IMR-90 (cell line): ENCODE measurements at regions not wholly inside any gene's neighbourhood (a gene's known extent, or its start where the extent isn't known, plus 50 kb on each side); places are given as distances from the start of the nearest gene placed in this dataset.

Source experiments
- ATAC-seq: fragments of 200-7000 bp; cut with Tn5 transposase; 2 replicates; pipeline ENCODE4 v1.9.1; 2020; ENCODE audit warnings: low read depth, mild to moderate bottlenecking, moderate library complexity
- BruUV-seq: library from RNA; stranded (reverse); fragments of 400-500 nt; replicated peaks from 2 replicates; lab custom pipeline; 2021; lab: Mats Ljungman, UMichigan
- CTCF ChIA-PET: fragments of 300-600 bp; formaldehyde crosslinking; extraction: SDS; loops from one replicate; lab custom pipeline; 2021; ENCODE audit warnings: antibody characterized with exemption; lab: Yijun Ruan, JAX
- POLR2A ChIA-PET: fragments of 300-600 bp; sonication (Branson Sonifier 250); formaldehyde crosslinking; loops from one replicate; lab custom pipeline; 2022; ENCODE audit warnings: antibody characterized with exemption; ENCODE audit not compliant: unreplicated experiment; lab: Charles Lee
- DNase-seq: peaks from one replicate; pipeline ENCODE4 v3.0.0; 2013
- H2AFZ ChIP-seq: replicated peaks from 2 replicates; pipeline ENCODE3; 2013; ENCODE audit warnings: low read length, mild to moderate bottlenecking; ENCODE audit not compliant: poor library complexity
- H2AK5ac ChIP-seq: 2 replicates; pipeline ENCODE4 v1.6.1; 2013; ENCODE audit warnings: low read depth, low read length, inconsistent platforms
- H2AK9ac ChIP-seq: replicated peaks from 2 replicates; pipeline ENCODE3; 2013; ENCODE audit warnings: mild to moderate bottlenecking, low read depth, low read length, moderate library complexity; ENCODE audit not compliant: poor library complexity
- H2BK120ac ChIP-seq: 2 replicates; pipeline ENCODE4 v1.6.1; 2013; ENCODE audit warnings: low read depth, low read length, inconsistent platforms
- H2BK15ac ChIP-seq: 3 replicates; pipeline ENCODE4 v1.6.1; 2013; ENCODE audit warnings: low read depth, low read length, inconsistent platforms
- H2BK20ac ChIP-seq: 2 replicates; pipeline ENCODE4 v1.6.1; 2013; ENCODE audit warnings: low read depth, mild to moderate bottlenecking, inconsistent platforms, low read length, moderate library complexity
- H2BK5ac ChIP-seq: 2 replicates; pipeline ENCODE4 v1.6.1; 2013; ENCODE audit warnings: mild to moderate bottlenecking, low read depth, low read length, inconsistent platforms; ENCODE audit not compliant: poor library complexity, severe bottlenecking
- H3K14ac ChIP-seq: replicated peaks from 2 replicates; pipeline ENCODE4 v1.6.1; 2013; ENCODE audit warnings: low read depth, low read length, inconsistent platforms
- H3K18ac ChIP-seq: 2 replicates; pipeline ENCODE4 v1.6.1; 2013; ENCODE audit warnings: low read depth, low read length, control low read depth
- H3K23ac ChIP-seq: 2 replicates; pipeline ENCODE4 v1.6.1; 2013; ENCODE audit warnings: low read depth, low read length, inconsistent platforms
- H3K27ac ChIP-seq: 2 replicates; pipeline ENCODE4 v1.5.1; 2013; ENCODE audit warnings: mild to moderate bottlenecking, control low read depth, low read length; ENCODE audit not compliant: insufficient read depth
- H3K27me3 ChIP-seq: 2 replicates; pipeline ENCODE4 v1.6.1; 2013; ENCODE audit warnings: low read length; ENCODE audit not compliant: control insufficient read depth, insufficient read depth
- H3K36me3 ChIP-seq: 2 replicates; pipeline ENCODE4 v1.6.1; 2013; ENCODE audit warnings: low read length, mixed read lengths; ENCODE audit not compliant: control insufficient read depth, insufficient read depth
- H3K4ac ChIP-seq: 2 replicates; pipeline ENCODE4 v1.6.1; 2013; ENCODE audit warnings: low read depth, low read length, inconsistent platforms
- H3K4me1 ChIP-seq: 2 replicates; pipeline ENCODE4 v1.6.1; 2013; ENCODE audit warnings: low read length, mixed read lengths; ENCODE audit not compliant: control insufficient read depth, insufficient read depth
- H3K4me2 ChIP-seq: 2 replicates; pipeline ENCODE4 v1.6.1; 2013; ENCODE audit warnings: low read depth, mild to moderate bottlenecking, control low read depth, low read length, moderate library complexity
- H3K4me3 ChIP-seq: 2 replicates; pipeline ENCODE4 v1.5.1; 2013; ENCODE audit warnings: low read depth, mild to moderate bottlenecking, control low read depth, low read length, moderate library complexity; ENCODE audit not compliant: insufficient read depth
- H3K56ac ChIP-seq: 2 replicates; pipeline ENCODE4 v1.6.1; 2013; ENCODE audit warnings: low read length, inconsistent platforms; ENCODE audit not compliant: insufficient read depth; ENCODE audit errors: extremely low read depth
- H3K79me1 ChIP-seq, 2 experiments: 2 replicates each; pipeline ENCODE4 v1.6.1; 2013; ENCODE audit warnings: low read length in 2 of 2, inconsistent platforms in 1 of 2, low read depth in 1 of 2
- H3K9ac ChIP-seq: 2 replicates; pipeline ENCODE4 v1.6.1; 2013; ENCODE audit warnings: low read depth, low read length, control low read depth
- H3K9me1 ChIP-seq: 2 replicates; pipeline ENCODE4 v1.6.1; 2013; ENCODE audit warnings: low read length, inconsistent platforms; ENCODE audit not compliant: insufficient read depth
- H3K9me3 ChIP-seq: 2 replicates; pipeline ENCODE4 v1.6.1; 2013; ENCODE audit warnings: low read length; ENCODE audit not compliant: control insufficient read depth, insufficient read depth
- H4K20me1 ChIP-seq: 2 replicates; pipeline ENCODE4 v1.6.1; 2013; ENCODE audit warnings: low read length, inconsistent platforms; ENCODE audit not compliant: insufficient read depth
- H4K5ac ChIP-seq: 2 replicates; pipeline ENCODE4 v1.6.1; 2013; ENCODE audit warnings: mild to moderate bottlenecking, low read depth, low read length, control low read depth
- H4K8ac ChIP-seq, 2 experiments: 2 replicates each; pipeline ENCODE4 v1.6.1; 2013; ENCODE audit warnings: low read depth in 2 of 2, low read length in 2 of 2, control low read depth in 1 of 2, inconsistent platforms in 1 of 2
- H4K91ac ChIP-seq: 2 replicates; pipeline ENCODE4 v1.6.1; 2013; ENCODE audit warnings: low read depth, low read length, inconsistent platforms; ENCODE audit not compliant: insufficient read depth
- BHLHE40 ChIP-seq: fragments of 150-350 bp; IDR thresholded peaks from 2 replicates; pipeline ENCODE4 v1.6.1; 2016; ENCODE audit warnings: mild to moderate bottlenecking, low read depth, low read length
- CEBPB ChIP-seq: IDR thresholded peaks from 2 replicates; pipeline ENCODE4 v1.6.1; 2012; ENCODE audit warnings: low read depth, low read length, improper control_type of control experiment
- CHD1 ChIP-seq: IDR thresholded peaks from 2 replicates; pipeline ENCODE4 v1.6.1; 2012; ENCODE audit warnings: low read depth, low read length, improper control_type of control experiment
- CTCF ChIP-seq: conservative IDR thresholded peaks from 2 replicates; pipeline ENCODE4 v1.5.1; 2012; ENCODE audit warnings: mild to moderate bottlenecking, low read depth, low read length, improper control_type of control experiment
- ELK1 ChIP-seq: fragments of 150-350 bp; IDR thresholded peaks from 2 replicates; pipeline ENCODE4 v1.6.1; 2016; ENCODE audit warnings: low read depth, mild to moderate bottlenecking, low read length, moderate library complexity, borderline replicate concordance
- FOS ChIP-seq: fragments of 150-350 bp; IDR thresholded peaks from 2 replicates; pipeline ENCODE4 v1.6.1; 2016; ENCODE audit warnings: low read depth, low read length
- MAFK ChIP-seq: IDR thresholded peaks from 2 replicates; pipeline ENCODE4 v1.6.1; 2012; ENCODE audit warnings: low read depth, low read length, improper control_type of control experiment
- MAZ ChIP-seq: IDR thresholded peaks from 2 replicates; pipeline ENCODE4 v1.6.1; 2012; ENCODE audit warnings: low read depth, mild to moderate bottlenecking, low read length, improper control_type of control experiment, moderate library complexity, borderline replicate concordance
- MXI1 ChIP-seq: IDR thresholded peaks from 2 replicates; pipeline ENCODE4 v1.6.1; 2012; ENCODE audit warnings: low read depth, mild to moderate bottlenecking, low read length, moderate library complexity, borderline replicate concordance
- NFE2L2 ChIP-seq: fragments of 150-350 bp; IDR thresholded peaks from 2 replicates; pipeline ENCODE4 v1.6.1; 2016; ENCODE audit warnings: low read depth, mild to moderate bottlenecking, low read length
- POLR2A ChIP-seq: IDR thresholded peaks from 2 replicates; pipeline ENCODE4 v1.6.1; 2012; ENCODE audit warnings: mild to moderate bottlenecking, low read depth, low read length
- RAD21 ChIP-seq: IDR thresholded peaks from 2 replicates; pipeline ENCODE4 v1.6.1; 2012; ENCODE audit warnings: low read length, improper control_type of control experiment
- RCOR1 ChIP-seq: IDR thresholded peaks from 2 replicates; pipeline ENCODE4 v1.6.1; 2012; ENCODE audit warnings: mild to moderate bottlenecking, low read length, improper control_type of control experiment; ENCODE audit not compliant: insufficient replicate concordance
- RFX5 ChIP-seq: IDR thresholded peaks from 2 replicates; pipeline ENCODE4 v1.8.0; 2012; ENCODE audit warnings: low read depth, mild to moderate bottlenecking, low read length, moderate library complexity
- SMC3 ChIP-seq: fragments of 150-350 bp; IDR thresholded peaks from 2 replicates; pipeline ENCODE4 v1.6.1; 2016; ENCODE audit warnings: low read depth, mild to moderate bottlenecking, antibody characterized with exemption, low read length, moderate library complexity
- WGBS, 2 experiments: methylation state at CpG; one replicate each; pipeline versions ENCODE4 v1.1.5 to v1.1.7; 2013; ENCODE audit warnings: missing lambda C conversion rate in 2 of 2; ENCODE audit not compliant: insufficient read length in 1 of 2; ENCODE audit errors: extremely low coverage in 2 of 2; 5-methylcytosine and 5-hydroxymethylcytosine counted together
- dilution Hi-C: fragments of 300-500 bp; cut with HindIII; formaldehyde crosslinking; loops from one replicate; pipeline ENCODE4 v1.14.3; 2018; ENCODE audit warnings: low sequenced_read_pairs; ENCODE audit not compliant: unreplicated experiment
- in situ Hi-C: fragments of 300-500 bp; cut with MboI; formaldehyde crosslinking; loops from 3 replicates; pipeline ENCODE4 v1.14.3; 2019; ENCODE audit warnings: low sequenced_read_pairs, inconsistent platforms, mixed read lengths
- intact Hi-C: fragments of 100-400 bp; cut with micrococcal nuclease; formaldehyde crosslinking; loops from 2 replicates; pipeline ENCODE4 v1.10.0; 2022
- TF ChIP-seq, protein P1 (sequence below): fragments of 150-350 bp; IDR thresholded peaks from 2 replicates; pipeline ENCODE4 v1.6.1; 2017; ENCODE audit warnings: mild to moderate bottlenecking, antibody characterized with exemption, low read length, low read depth

DNA sequence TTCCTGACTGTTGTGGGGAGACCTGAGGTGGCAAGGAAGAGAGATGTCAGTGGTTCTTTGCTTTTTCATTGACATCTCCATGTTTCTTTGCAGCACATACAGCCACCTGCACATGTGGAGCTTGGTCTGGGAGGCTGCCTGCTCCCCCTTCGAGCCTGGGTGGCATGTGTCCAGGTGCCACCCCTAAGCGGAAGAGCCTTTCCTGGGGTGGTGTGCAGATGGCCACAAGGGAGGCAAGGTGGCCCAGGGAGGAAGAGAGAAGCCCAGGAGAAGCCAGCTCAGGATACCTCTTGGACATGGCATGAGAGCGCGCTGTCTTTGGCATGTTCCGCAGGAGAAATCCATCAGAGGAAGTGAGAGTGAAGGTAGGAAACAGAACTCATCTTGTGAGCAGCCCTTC lies 105.9 kb upstream of the NPTX2 start:
- H4K8ac ChIP-seq = no peak overlapping the region
- no peak overlapping the region for H4K91ac ChIP-seq
- no peak overlapping the region for H3K18ac ChIP-seq
- 88% methylated on average over 3 of the region's 5 CpGs; no CpG with 5 or more reads in 1 of the 2 experiments for WGBS, 2 experiments
- no peak for TF ChIP-seq NFE2L2
- no peak for TF ChIP-seq RAD21
- TF ChIP-seq CTCF = no peak
- TF ChIP-seq POLR2A = no peak
- no peak for TF ChIP-seq MXI1
- no peak for TF ChIP-seq RFX5
- no peak for TF ChIP-seq MAFK
- no peak for TF ChIP-seq BHLHE40
- TF ChIP-seq RCOR1 = no peak
- no peak for TF ChIP-seq SMC3
- TF ChIP-seq, protein P1, sequence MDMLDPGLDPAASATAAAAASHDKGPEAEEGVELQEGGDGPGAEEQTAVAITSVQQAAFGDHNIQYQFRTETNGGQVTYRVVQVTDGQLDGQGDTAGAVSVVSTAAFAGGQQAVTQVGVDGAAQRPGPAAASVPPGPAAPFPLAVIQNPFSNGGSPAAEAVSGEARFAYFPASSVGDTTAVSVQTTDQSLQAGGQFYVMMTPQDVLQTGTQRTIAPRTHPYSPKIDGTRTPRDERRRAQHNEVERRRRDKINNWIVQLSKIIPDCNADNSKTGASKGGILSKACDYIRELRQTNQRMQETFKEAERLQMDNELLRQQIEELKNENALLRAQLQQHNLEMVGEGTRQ = no peak
- no peak for TF ChIP-seq FOS
- TF ChIP-seq CHD1 = no peak
- TF ChIP-seq MAZ = no peak
- no peak for TF ChIP-seq CEBPB
- no peak for TF ChIP-seq ELK1
- H3K9me1 ChIP-seq = no peaks in the 10 kb centered on the region
- peaks cover 6% of the 10 kb centered on the region for H3K9me3 ChIP-seq
- BruUV-seq = no TSS peak
- no peak overlapping the region for H2BK120ac ChIP-seq
- no peaks in the 10 kb centered on the region for H3K4me1 ChIP-seq
- no peak overlapping the region for H3K14ac ChIP-seq
- H3K4me2 ChIP-seq = no peak overlapping the region
- DNase-seq (no peak), ATAC-seq (no peak)
- H3K27ac ChIP-seq = no peak overlapping the region
- no peak overlapping the region for H2BK20ac ChIP-seq
- no peaks in the 10 kb centered on the region for H3K36me3 ChIP-seq
- H3K9ac ChIP-seq = no peak overlapping the region
- H3K23ac ChIP-seq = no peak overlapping the region
- no peak overlapping the region for H2AFZ ChIP-seq
- intact Hi-C loops = no loop called here
- dilution Hi-C loops = no loop called here
- no peaks in the 10 kb centered on the region for H3K79me1 ChIP-seq
- H4K5ac ChIP-seq = no peak overlapping the region
- POLR2A ChIA-PET = no interaction called here
- no peaks in the 10 kb centered on the region for H4K20me1 ChIP-seq
- no peaks in the 10 kb centered on the region for H3K27me3 ChIP-seq
- H3K4ac ChIP-seq = no peak overlapping the region
- H2BK15ac ChIP-seq = no peak overlapping the region
- no peak overlapping the region for H2BK5ac ChIP-seq
- H2AK5ac ChIP-seq = no peak overlapping the region
- H3K56ac ChIP-seq = no peak overlapping the region
- H2AK9ac ChIP-seq = no peak overlapping the region
- in situ Hi-C loops = no loop called here
- CTCF ChIA-PET = no interaction called here
- no peak overlapping the region for H3K4me3 ChIP-seq
